ENCODE measurements at regions not wholly inside any gene's neighbourhood (a gene's known extent, or its start where the extent isn't known, plus 50 kb on each side); places are given as distances from the start of the nearest gene placed in this dataset.
A peak's percentile ranks its signal among the peaks of the same experiment; 100 is the strongest.
"Not testable (repeated sequence)": the region's sequence is repeated elsewhere in the genome, so short reads cannot be mapped to it uniquely, and the experiment has no call there.

DNA sequence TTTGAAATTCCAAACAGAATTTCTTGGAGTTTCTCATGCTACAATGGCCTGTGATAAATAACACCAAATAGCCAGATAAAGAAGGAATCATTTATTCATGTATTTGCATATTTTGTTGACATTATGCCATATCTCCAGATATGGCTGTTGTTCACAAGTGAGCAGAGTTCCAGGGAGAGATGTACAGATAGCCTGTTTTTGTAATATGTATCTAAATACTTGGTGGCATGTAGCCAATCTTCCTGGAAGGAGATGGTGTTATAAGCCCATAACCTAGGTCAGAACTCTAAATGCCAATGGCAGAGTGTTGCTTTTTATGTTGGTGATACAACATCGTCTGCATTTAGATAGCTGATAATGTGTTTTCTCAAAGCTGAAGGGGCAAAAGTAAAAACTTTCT lies 292.2 kb downstream of the FBXO8 start:
- Histone ChIP-seq H3K36me3 (ENCODE audit: control insufficient read depth, insufficient read depth, low read length) (no peaks in the 10 kb centered on the region), H3K27me3 (ENCODE audit: insufficient read depth, low read length, poor library complexity) (no peaks in the 10 kb centered on the region), H3K9ac (ENCODE audit: low read length) (no peak overlapping the region), H3K56ac (ENCODE audit: low read length) (no peak overlapping the region), H3K18ac (ENCODE audit: low read length) (no peak overlapping the region), H3K4me2 (ENCODE audit: low read length) (no peak overlapping the region), H2BK5ac (ENCODE audit: low read length) (no peak overlapping the region), H3K23ac (ENCODE audit: low read length) (no peak overlapping the region), H3K4ac (ENCODE audit: low read depth, low read length) (no peak overlapping the region), H3K27ac (ENCODE audit: low read depth, low read length) (no peak overlapping the region), H2AK5ac (ENCODE audit: low read length) (no peak overlapping the region), H3K4me1 (ENCODE audit: control insufficient read depth, low read depth, low read length) (no peaks in the 10 kb centered on the region), H4K5ac (ENCODE audit: low read length) (no peak overlapping the region), H3K79me2 (ENCODE audit: control insufficient read depth, insufficient read depth, low read length) (no peaks in the 10 kb centered on the region), H3K4me3 (ENCODE audit: low read length) (no peak overlapping the region), H2BK120ac (ENCODE audit: low read depth, low read length) (no peak overlapping the region), H2BK15ac (replicated peaks; ENCODE audit: low read depth) (no peak overlapping the region), H3K79me1 (ENCODE audit: low read length) (no peaks in the 10 kb centered on the region), H4K8ac (ENCODE audit: low read depth, low read length) (no peak overlapping the region)
- DNase-seq = peak; percentile 7
- WGBS (ENCODE audit: extremely low coverage, insufficient coverage, low lambda C conversion rate) = no CpG with 5 or more reads among the region's 1 CpG

DNA sequence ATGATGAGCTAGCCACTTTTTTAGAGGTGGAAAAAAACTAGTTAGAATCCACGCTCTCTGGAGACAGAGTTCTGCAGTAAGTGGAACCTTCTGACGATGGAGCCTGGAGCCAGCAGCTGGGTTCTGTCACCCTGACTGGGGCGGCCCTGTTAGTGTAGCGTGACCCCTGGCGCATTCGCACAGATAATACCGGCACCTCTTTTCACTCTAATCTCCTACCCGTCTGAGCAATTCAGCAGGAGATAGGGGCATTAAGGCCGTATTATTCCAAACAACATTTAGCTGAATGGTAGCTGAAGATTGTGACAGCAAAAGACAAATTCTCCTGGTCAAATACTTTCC lies 292.6 kb downstream of the FBXO8 start:
- Histone ChIP-seq H3K56ac (ENCODE audit: low read length) (no peak overlapping the region), H2BK5ac (ENCODE audit: low read length) (no peak overlapping the region), H3K4me1 (ENCODE audit: control insufficient read depth, low read depth, low read length) (no peaks in the 10 kb centered on the region), H2BK15ac (replicated peaks; ENCODE audit: low read depth) (no peak overlapping the region), H3K27ac (ENCODE audit: low read depth, low read length) (no peak overlapping the region), H3K23ac (ENCODE audit: low read length) (no peak overlapping the region), H3K4me3 (ENCODE audit: low read length) (no peak overlapping the region), H3K36me3 (ENCODE audit: control insufficient read depth, insufficient read depth, low read length) (no peaks in the 10 kb centered on the region), H4K8ac (ENCODE audit: low read depth, low read length) (no peak overlapping the region), H3K79me2 (ENCODE audit: control insufficient read depth, insufficient read depth, low read length) (no peaks in the 10 kb centered on the region), H3K79me1 (ENCODE audit: low read length) (no peaks in the 10 kb centered on the region), H2AK5ac (ENCODE audit: low read length) (no peak overlapping the region), H3K9ac (ENCODE audit: low read length) (no peak overlapping the region), H2BK120ac (ENCODE audit: low read depth, low read length) (no peak overlapping the region), H3K4ac (ENCODE audit: low read depth, low read length) (no peak overlapping the region), H3K18ac (ENCODE audit: low read length) (no peak overlapping the region), H4K5ac (ENCODE audit: low read length) (no peak overlapping the region), H3K4me2 (ENCODE audit: low read length) (no peak overlapping the region), H3K27me3 (ENCODE audit: insufficient read depth, low read length, poor library complexity) (no peaks in the 10 kb centered on the region)
- DNase-seq = peak; percentile 79
- WGBS (ENCODE audit: extremely low coverage, insufficient coverage, low lambda C conversion rate) = no CpG with 5 or more reads among the region's 9 CpGs

DNA sequence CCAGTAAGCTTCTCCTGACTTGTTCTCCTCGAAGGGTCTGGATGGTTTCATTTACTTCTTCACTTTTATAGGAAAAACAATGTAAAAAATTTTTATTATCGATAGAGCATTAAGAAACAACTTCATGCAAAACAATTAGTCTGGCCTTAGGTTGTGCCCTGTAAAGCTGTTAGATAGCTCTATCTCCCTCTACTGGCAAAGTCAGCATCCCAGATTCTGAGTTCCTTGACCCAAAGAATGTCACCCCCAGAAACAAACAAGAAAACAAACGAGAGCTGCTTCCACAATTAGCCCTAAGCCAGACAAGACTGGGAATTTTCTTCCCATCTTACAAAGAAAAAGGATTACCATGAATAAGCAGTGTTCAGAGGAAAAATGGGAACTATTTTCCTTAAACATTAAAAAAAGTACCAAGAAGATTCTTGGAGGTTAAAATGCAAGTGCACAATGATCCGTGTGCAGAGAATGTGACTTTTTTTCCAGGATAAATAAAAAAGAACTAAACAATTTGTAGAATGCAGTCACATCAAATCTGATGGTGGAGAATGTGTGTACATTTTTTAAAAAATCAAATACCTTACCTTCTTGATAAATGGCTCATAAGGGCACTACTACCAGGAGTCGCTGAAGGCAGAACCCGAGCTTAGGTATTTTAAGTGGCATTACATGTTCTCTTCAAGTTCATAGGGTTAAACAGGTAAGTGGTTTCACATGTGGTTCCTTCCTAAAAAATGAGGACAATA lies 293.2 kb downstream of the FBXO8 start:
- H3K27ac ChIP-seq (ENCODE audit: low read depth, low read length) = no peak overlapping the region

DNA sequence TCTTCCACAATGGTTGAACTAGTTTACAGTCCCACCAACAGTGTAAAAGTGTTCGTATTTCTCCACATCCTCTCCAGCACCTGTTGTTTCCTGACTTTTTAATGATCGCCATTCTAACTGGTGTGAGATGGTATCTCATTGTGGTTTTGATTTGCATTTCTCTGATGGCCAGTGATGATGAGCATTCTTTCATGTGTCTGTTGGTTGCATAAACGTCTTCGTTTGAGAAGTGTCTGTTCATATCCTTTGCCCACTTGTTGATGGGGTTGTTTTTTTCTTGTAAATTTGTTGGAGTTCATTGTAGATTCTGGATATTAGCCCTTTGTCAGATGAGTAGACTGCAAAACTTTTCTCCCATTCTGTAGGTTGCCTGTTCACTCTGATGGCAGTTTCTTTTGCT lies 319.9 kb downstream of the FBXO8 start:
- not testable (repeated sequence) for H2BK5ac ChIP-seq (ENCODE audit: low read length); H3K4me2 ChIP-seq (ENCODE audit: low read length)
- no CpG with 5 or more reads among the region's 4 CpGs for WGBS (ENCODE audit: extremely low coverage, insufficient coverage, low lambda C conversion rate)

More for the DNA sequence above, 293.2 kb downstream of the FBXO8 start:
- no CpG with 5 or more reads among the region's 6 CpGs for WGBS (ENCODE audit: extremely low coverage, insufficient coverage, low lambda C conversion rate)
- Histone ChIP-seq H3K4me3 (ENCODE audit: low read length) (no peak overlapping the region), H3K18ac (ENCODE audit: low read length) (no peak overlapping the region), H3K23ac (ENCODE audit: low read length) (no peak overlapping the region), H2BK120ac (ENCODE audit: low read depth, low read length) (no peak overlapping the region), H3K79me1 (ENCODE audit: low read length) (no peaks in the 10 kb centered on the region), H2BK5ac (ENCODE audit: low read length) (no peak overlapping the region), H3K56ac (ENCODE audit: low read length) (no peak overlapping the region), H3K4me2 (ENCODE audit: low read length) (no peak overlapping the region), H2BK15ac (replicated peaks; ENCODE audit: low read depth) (no peak overlapping the region), H4K5ac (ENCODE audit: low read length) (no peak overlapping the region), H3K36me3 (ENCODE audit: control insufficient read depth, insufficient read depth, low read length) (no peaks in the 10 kb centered on the region), H3K4ac (ENCODE audit: low read depth, low read length) (no peak overlapping the region), H2AK5ac (ENCODE audit: low read length) (no peak overlapping the region), H3K4me1 (ENCODE audit: control insufficient read depth, low read depth, low read length) (no peaks in the 10 kb centered on the region), H3K79me2 (ENCODE audit: control insufficient read depth, insufficient read depth, low read length) (no peaks in the 10 kb centered on the region), H3K27me3 (ENCODE audit: insufficient read depth, low read length, poor library complexity) (no peaks in the 10 kb centered on the region), H3K9ac (ENCODE audit: low read length) (no peak overlapping the region), H4K8ac (ENCODE audit: low read depth, low read length) (no peak overlapping the region)
- DNase-seq = peak; percentile 70

DNA sequence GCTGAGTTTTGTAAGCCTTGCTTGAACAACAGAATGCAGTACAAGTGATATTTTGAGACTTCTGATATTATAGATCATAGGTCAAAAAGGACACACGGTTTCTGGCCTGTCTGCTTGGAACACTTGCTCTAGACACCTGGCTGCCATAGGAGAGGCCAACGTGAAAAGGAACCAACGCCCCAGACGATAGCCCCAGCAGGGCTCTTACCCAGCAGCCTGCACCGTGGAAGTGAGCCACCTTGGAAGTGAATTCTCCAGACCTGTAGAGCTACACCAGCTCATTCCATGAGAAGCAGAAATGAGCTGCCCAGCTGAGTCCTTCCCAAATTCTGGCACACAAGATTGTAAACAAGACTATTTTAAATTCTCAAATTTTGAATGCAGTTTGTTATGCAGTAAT lies 323.1 kb downstream of the FBXO8 start:
- H3K36me3 ChIP-seq (ENCODE audit: control insufficient read depth, insufficient read depth, low read length) = no peaks in the 10 kb centered on the region
- H3K79me2 ChIP-seq (ENCODE audit: control insufficient read depth, insufficient read depth, low read length) = no peaks in the 10 kb centered on the region
- no peak overlapping the region for H3K23ac ChIP-seq (ENCODE audit: low read length)
- no peak overlapping the region for H2BK120ac ChIP-seq (ENCODE audit: low read depth, low read length)
- H4K5ac ChIP-seq (ENCODE audit: low read length) = no peak overlapping the region
- no peak overlapping the region for H2AK5ac ChIP-seq (ENCODE audit: low read length)
- no peaks in the 10 kb centered on the region for H3K79me1 ChIP-seq (ENCODE audit: low read length)
- H2BK15ac ChIP-seq (replicated peaks; ENCODE audit: low read depth) = no peak overlapping the region
- DNase-seq = no peak
- no peak overlapping the region for H2BK5ac ChIP-seq (ENCODE audit: low read length)
- no peak overlapping the region for H3K18ac ChIP-seq (ENCODE audit: low read length)
- no peaks in the 10 kb centered on the region for H3K27me3 ChIP-seq (ENCODE audit: insufficient read depth, low read length, poor library complexity)
- no peak overlapping the region for H3K27ac ChIP-seq (ENCODE audit: low read depth, low read length)
- WGBS (ENCODE audit: extremely low coverage, insufficient coverage, low lambda C conversion rate) = no CpG with 5 or more reads among the region's 5 CpGs
- H4K8ac ChIP-seq (ENCODE audit: low read depth, low read length) = no peak overlapping the region
- H3K4me3 ChIP-seq (ENCODE audit: low read length) = no peak overlapping the region
- no peak overlapping the region for H3K9ac ChIP-seq (ENCODE audit: low read length)
- H3K4me2 ChIP-seq (ENCODE audit: low read length) = no peak overlapping the region
- H3K56ac ChIP-seq (ENCODE audit: low read length) = no peak overlapping the region
- no peak overlapping the region for H3K4ac ChIP-seq (ENCODE audit: low read depth, low read length)
- H3K4me1 ChIP-seq (ENCODE audit: control insufficient read depth, low read depth, low read length) = no peaks in the 10 kb centered on the region

More for the DNA sequence above, 319.9 kb downstream of the FBXO8 start:
- H3K4ac ChIP-seq (ENCODE audit: low read depth, low read length); H3K36me3 ChIP-seq (ENCODE audit: control insufficient read depth, insufficient read depth, low read length); H3K27ac ChIP-seq (ENCODE audit: low read depth, low read length); H4K8ac ChIP-seq (ENCODE audit: low read depth, low read length); H3K4me1 ChIP-seq (ENCODE audit: control insufficient read depth, low read depth, low read length); H2BK15ac ChIP-seq (replicated peaks; ENCODE audit: low read depth); H3K23ac ChIP-seq (ENCODE audit: low read length); H3K79me2 ChIP-seq (ENCODE audit: control insufficient read depth, insufficient read depth, low read length); H3K9ac ChIP-seq (ENCODE audit: low read length); H3K18ac ChIP-seq (ENCODE audit: low read length); H4K5ac ChIP-seq (ENCODE audit: low read length); H3K56ac ChIP-seq (ENCODE audit: low read length); H3K4me3 ChIP-seq (ENCODE audit: low read length); H2AK5ac ChIP-seq (ENCODE audit: low read length); H3K27me3 ChIP-seq (ENCODE audit: insufficient read depth, low read length, poor library complexity); H3K79me1 ChIP-seq (ENCODE audit: low read length); H2BK120ac ChIP-seq (ENCODE audit: low read depth, low read length); DNase-seq: not testable (repeated sequence)

DNA sequence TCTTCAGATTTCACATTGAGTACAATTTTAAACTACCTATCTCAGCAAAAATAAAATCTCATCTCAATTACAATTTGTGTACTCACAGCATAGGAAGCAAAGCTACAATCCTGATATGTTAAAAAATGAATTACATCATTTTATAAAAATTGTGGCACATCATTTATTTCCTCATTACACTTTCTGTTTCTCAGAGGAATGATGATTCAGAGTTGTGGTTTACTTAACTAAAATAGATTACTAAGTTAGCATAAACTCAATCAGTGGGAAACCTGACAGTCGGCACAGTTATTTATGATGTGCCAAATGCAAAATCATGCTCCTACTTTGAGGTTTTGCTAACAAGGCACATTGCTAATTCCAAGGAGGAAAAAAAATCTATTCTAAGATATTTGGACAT lies 325.0 kb downstream of the FBXO8 start:
- H3K23ac ChIP-seq (ENCODE audit: low read length) = no peak overlapping the region
- H3K79me2 ChIP-seq (ENCODE audit: control insufficient read depth, insufficient read depth, low read length) = no peaks in the 10 kb centered on the region
- H3K9ac ChIP-seq (ENCODE audit: low read length) = no peak overlapping the region
- H3K18ac ChIP-seq (ENCODE audit: low read length) = no peak overlapping the region
- peaks cover 2% of the 10 kb centered on the region for H3K4me1 ChIP-seq (ENCODE audit: control insufficient read depth, low read depth, low read length)
- H3K4me2 ChIP-seq (ENCODE audit: low read length) = no peak overlapping the region
- H3K27ac ChIP-seq (ENCODE audit: low read depth, low read length) = no peak overlapping the region
- no peak for DNase-seq
- H2BK120ac ChIP-seq (ENCODE audit: low read depth, low read length) = no peak overlapping the region
- H2BK15ac ChIP-seq (replicated peaks; ENCODE audit: low read depth) = no peak overlapping the region
- H2BK5ac ChIP-seq (ENCODE audit: low read length) = no peak overlapping the region
- WGBS (ENCODE audit: extremely low coverage, insufficient coverage, low lambda C conversion rate) = no CpG with 5 or more reads among the region's 1 CpG
- no peak overlapping the region for H4K5ac ChIP-seq (ENCODE audit: low read length)
- no peaks in the 10 kb centered on the region for H3K79me1 ChIP-seq (ENCODE audit: low read length)
- no peak overlapping the region for H2AK5ac ChIP-seq (ENCODE audit: low read length)
- no peaks in the 10 kb centered on the region for H3K36me3 ChIP-seq (ENCODE audit: control insufficient read depth, insufficient read depth, low read length)
- no peak overlapping the region for H3K4me3 ChIP-seq (ENCODE audit: low read length)
- no peak overlapping the region for H3K4ac ChIP-seq (ENCODE audit: low read depth, low read length)
- H3K56ac ChIP-seq (ENCODE audit: low read length) = no peak overlapping the region
- no peaks in the 10 kb centered on the region for H3K27me3 ChIP-seq (ENCODE audit: insufficient read depth, low read length, poor library complexity)
- no peak overlapping the region for H4K8ac ChIP-seq (ENCODE audit: low read depth, low read length)
